H1 (cell line): ENCODE measurements at regions not wholly inside any gene's neighbourhood (a gene's known extent, or its start where the extent isn't known, plus 50 kb on each side); places are given as distances from the start of the nearest gene placed in this dataset.

Experiments used
- CTCF ChIA-PET: fragments of 300-600 bp; sonication (Branson Sonifier 250); formaldehyde crosslinking; loops from one replicate; lab custom pipeline; 2021; ENCODE audit not compliant: partially characterized antibody; lab: Charles Lee
- POLR2A ChIA-PET: fragments of 300-600 bp; sonication (Branson Sonifier 250); formaldehyde crosslinking; loops from one replicate; lab custom pipeline; 2021; ENCODE audit warnings: inconsistent platforms; ENCODE audit not compliant: partially characterized antibody; lab: Charles Lee
- DNase-seq, 2 experiments: peaks; one replicate each; pipeline versions ENCODE4 v3.0.0 to v3.0.0-alpha.2; 2010 to 2022; ENCODE audit warnings: low spot score in 2 of 2, low read depth in 1 of 2, mixed read lengths in 1 of 2
- FAIRE-seq: peaks from 2 replicates; lab custom pipeline; 2011; peaks lifted over from hg19 to GRCh38; lab: Jason Lieb, UNC
- H2AFZ ChIP-seq: 2 replicates; pipeline ENCODE4 v1.8.1; 2012; ENCODE audit warnings: low read length, inconsistent platforms
- H2AK5ac ChIP-seq: 2 replicates; pipeline ENCODE4 v1.6.1; 2013; ENCODE audit warnings: low read depth, low read length
- H2BK120ac ChIP-seq: replicated peaks from 2 replicates; pipeline ENCODE3; 2013; ENCODE audit warnings: low read depth, low read length, inconsistent platforms
- H2BK12ac ChIP-seq: 2 replicates; pipeline ENCODE4 v1.6.1; 2013; ENCODE audit warnings: low read depth, low read length
- H2BK15ac ChIP-seq: 2 replicates; pipeline ENCODE4 v1.6.1; 2013; ENCODE audit warnings: low read length
- H2BK20ac ChIP-seq: 2 replicates; pipeline ENCODE4 v1.6.1; 2013; ENCODE audit warnings: low read length
- H2BK5ac ChIP-seq: 2 replicates; pipeline ENCODE4 v1.6.1; 2013; ENCODE audit warnings: low read depth, low read length
- H3K14ac ChIP-seq: 2 replicates; pipeline ENCODE4 v1.6.1; 2013; ENCODE audit warnings: inconsistent platforms; ENCODE audit not compliant: insufficient read length
- H3K18ac ChIP-seq: 2 replicates; pipeline ENCODE4 v1.6.1; 2013; ENCODE audit warnings: low read length; ENCODE audit errors: extremely low read depth
- H3K23ac ChIP-seq: 2 replicates; pipeline ENCODE4 v1.6.1; 2013; ENCODE audit warnings: inconsistent platforms; ENCODE audit not compliant: insufficient read length
- H3K23me2 ChIP-seq: 2 replicates; pipeline ENCODE4 v1.6.1; 2013; ENCODE audit warnings: low read depth, low read length
- H3K27ac ChIP-seq: 2 replicates; pipeline ENCODE4 v1.6.1; 2011; ENCODE audit warnings: low read depth, low read length, inconsistent platforms
- H3K27me3 ChIP-seq, 4 experiments: replicated peaks in 1 of 4; 1 replicate in 1 of 4; 2 replicates in 3 of 4; pipeline versions ENCODE4 v1.6.1 to v1.8.1; 2011 to 2013; ENCODE audit warnings: low read length in 3 of 4, mild to moderate bottlenecking in 3 of 4, inconsistent platforms in 2 of 4, mixed read lengths in 2 of 4, moderate library complexity in 1 of 4; ENCODE audit not compliant: control insufficient read depth in 3 of 4, insufficient read depth in 3 of 4; ENCODE audit errors: extremely low read depth in 1 of 4
- H3K36me3 ChIP-seq, 4 experiments: 2 replicates each; pipeline versions ENCODE4 v1.6.1 to v1.8.1; 2011 to 2013; ENCODE audit warnings: mild to moderate bottlenecking in 4 of 4, low read length in 3 of 4, moderate library complexity in 2 of 4, control low read depth in 1 of 4, inconsistent platforms in 1 of 4; ENCODE audit not compliant: insufficient read depth in 4 of 4, control insufficient read depth in 2 of 4
- H3K4ac ChIP-seq: replicated peaks from 2 replicates; pipeline ENCODE3; 2013; ENCODE audit warnings: low read length, low read depth, mixed read lengths, inconsistent platforms; ENCODE audit not compliant: insufficient read length
- H3K4me1 ChIP-seq, 4 experiments: replicated peaks in 1 of 4; 1 replicate in 1 of 4; 2 replicates in 3 of 4; pipeline versions ENCODE4 v1.6.1 to v1.8.1; 2011 to 2013; ENCODE audit warnings: low read length in 3 of 4, inconsistent platforms in 2 of 4, mixed read lengths in 1 of 4; ENCODE audit not compliant: insufficient read depth in 4 of 4, control insufficient read depth in 3 of 4
- H3K4me2 ChIP-seq, 2 experiments: 2 replicates each; pipeline versions ENCODE4 v1.6.1 to v1.8.1; 2011 to 2013; ENCODE audit warnings: low read depth in 2 of 2, low read length in 2 of 2, control low read depth in 1 of 2, inconsistent platforms in 1 of 2, mild to moderate bottlenecking in 1 of 2; ENCODE audit not compliant: insufficient read depth in 1 of 2
- H3K4me3 ChIP-seq, 4 experiments: fragments of 200-600, 300-600 bp in 1 of 4; sonication (generic), shearing (Covaris generic), sonication (Bioruptor Twin) in 1 of 4; 2 replicates each; pipeline versions ENCODE4 v1.5.1 to v1.8.1; 2011 to 2016; ENCODE audit warnings: low read length in 4 of 4, low read depth in 3 of 4, control low read depth in 2 of 4, inconsistent platforms in 2 of 4, mild to moderate bottlenecking in 2 of 4, mixed read lengths in 1 of 4, moderate library complexity in 1 of 4; ENCODE audit not compliant: insufficient read depth in 2 of 4; ENCODE audit errors: extremely low read depth in 1 of 4
- H3K56ac ChIP-seq: replicated peaks from 2 replicates; pipeline ENCODE3; 2013; ENCODE audit warnings: low read depth, mild to moderate bottlenecking, mixed read lengths, low read length, inconsistent platforms; ENCODE audit not compliant: insufficient read length
- H3K79me1 ChIP-seq: 2 replicates; pipeline ENCODE4 v1.6.1; 2013; ENCODE audit warnings: low read depth, low read length, control low read depth
- H3K79me2 ChIP-seq, 2 experiments: 2 replicates each; pipeline versions ENCODE4 v1.6.1 to v1.8.1; 2012 to 2013; ENCODE audit warnings: low read length in 2 of 2, mild to moderate bottlenecking in 2 of 2, inconsistent platforms in 1 of 2; ENCODE audit not compliant: insufficient read depth in 2 of 2, control insufficient read depth in 1 of 2
- H3K9ac ChIP-seq, 4 experiments: replicated peaks in 1 of 4; 1 replicate in 1 of 4; 2 replicates in 3 of 4; pipeline versions ENCODE4 v1.6.1 to v1.8.1; 2011 to 2013; ENCODE audit warnings: low read depth in 3 of 4, low read length in 3 of 4, control low read depth in 2 of 4, mild to moderate bottlenecking in 2 of 4, moderate library complexity in 2 of 4, inconsistent platforms in 1 of 4; ENCODE audit errors: extremely low read depth in 1 of 4
- H3K9me3 ChIP-seq, 2 experiments: 2 replicates each; pipeline versions ENCODE4 v1.6.1 to v1.8.1; 2012 to 2013; ENCODE audit warnings: mild to moderate bottlenecking in 2 of 2, moderate library complexity in 2 of 2, control low read depth in 1 of 2, inconsistent platforms in 1 of 2, low read depth in 1 of 2, low read length in 1 of 2, mixed read lengths in 1 of 2; ENCODE audit not compliant: insufficient read depth in 2 of 2
- H4K20me1 ChIP-seq, 2 experiments: replicated peaks in 1 of 2; 2 replicates each; pipeline versions ENCODE3 to v1.8.1; 2011 to 2013; ENCODE audit warnings: inconsistent platforms in 2 of 2, low read length in 2 of 2, mild to moderate bottlenecking in 1 of 2; ENCODE audit not compliant: insufficient read depth in 2 of 2, control insufficient read depth in 1 of 2
- H4K5ac ChIP-seq: 2 replicates; pipeline ENCODE4 v1.6.1; 2013; ENCODE audit warnings: low read length, low read depth, mixed read lengths, inconsistent platforms; ENCODE audit not compliant: insufficient read length
- H4K8ac ChIP-seq: 2 replicates; pipeline ENCODE4 v1.8.0; 2013; ENCODE audit warnings: mild to moderate bottlenecking, moderate library complexity, low read length, inconsistent platforms; ENCODE audit not compliant: insufficient read depth; ENCODE audit errors: extremely low read depth
- H4K91ac ChIP-seq: replicated peaks from 2 replicates; pipeline ENCODE3; 2013; ENCODE audit warnings: low read length, mixed read lengths, inconsistent platforms; ENCODE audit not compliant: insufficient read length
- CHD2 ChIP-seq: IDR thresholded peaks from 2 replicates; pipeline ENCODE4 v1.6.1; 2012; ENCODE audit warnings: low read length, improper control_type of control experiment
- WGBS, 2 experiments: shearing (Covaris generic) in 1 of 2; methylation state at CpG; one replicate each; pipeline versions ENCODE4 v1.1.6 to v1.1.7; 2013 to 2015; ENCODE audit warnings: low lambda C conversion rate in 2 of 2, mixed read lengths in 2 of 2, inconsistent platforms in 1 of 2, low coverage in 1 of 2, missing lambda C conversion rate in 1 of 2; ENCODE audit not compliant: insufficient replicate concordance in 2 of 2, insufficient coverage in 1 of 2, insufficient read length in 1 of 2; ENCODE audit errors: extremely low coverage in 1 of 2, missing lambda C conversion rate in 1 of 2; 5-methylcytosine and 5-hydroxymethylcytosine counted together

DNA sequence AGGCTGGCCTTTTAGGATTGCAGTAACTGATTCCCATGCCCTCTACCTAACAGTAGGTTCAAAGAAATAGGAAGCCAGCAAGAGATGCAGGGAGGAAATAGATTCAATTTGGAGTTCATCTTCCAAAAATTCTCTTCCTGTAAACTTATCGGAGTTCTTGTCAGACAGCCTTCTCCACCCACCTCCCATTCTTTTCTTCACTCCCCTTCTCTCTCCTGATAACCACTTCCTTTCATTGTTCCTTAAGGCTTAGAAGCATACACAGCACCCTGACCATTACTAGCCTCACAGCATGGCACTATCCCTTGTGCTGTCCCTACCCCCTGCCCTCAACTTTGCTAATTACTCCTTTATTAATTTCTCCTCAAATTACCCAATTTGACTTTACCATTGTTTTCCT lies 130.4 kb upstream of the ADAMTS9 start:
- no peaks in the 10 kb centered on the region; the same call in 1 of the 2 replicates for H3K23me2 ChIP-seq

More for the DNA sequence above, 130.4 kb upstream of the ADAMTS9 start:
- no peak overlapping the region for H3K56ac ChIP-seq
- H4K91ac ChIP-seq: no peak overlapping the region
- no peak overlapping the region for H3K4ac ChIP-seq
- H2BK5ac ChIP-seq: no peak overlapping the region
- no peak overlapping the region for H2AK5ac ChIP-seq
- no peaks in the 10 kb centered on the region for H3K79me2 ChIP-seq
- DNase-seq (no peak), FAIRE-seq (no peak)
- POLR2A ChIA-PET: no interaction called here
- H2BK20ac ChIP-seq: no peak overlapping the region
- H3K36me3 ChIP-seq: no peaks in the 10 kb centered on the region
- no peaks in the 10 kb centered on the region for H3K9me3 ChIP-seq
- H2BK120ac ChIP-seq: no peak overlapping the region
- H4K20me1 ChIP-seq: no peaks in the 10 kb centered on the region
- H2AFZ ChIP-seq: no peak overlapping the region
- no peaks in the 10 kb centered on the region for H3K4me1 ChIP-seq
- H3K9ac ChIP-seq: no peak overlapping the region
- no peak overlapping the region for H4K8ac ChIP-seq
- H3K23ac ChIP-seq: no peak overlapping the region
- no peak for TF ChIP-seq CHD2
- WGBS, 2 experiments: 80% methylated on average over 1 of the region's 1 CpG; no CpG with 5 or more reads in 1 of the 2 experiments
- no peak overlapping the region for H3K18ac ChIP-seq
- no peaks in the 10 kb centered on the region for H3K79me1 ChIP-seq
- no peak overlapping the region for H3K4me2 ChIP-seq
- no peak overlapping the region for H4K5ac ChIP-seq
- CTCF ChIA-PET: no interaction called here
- H2BK12ac ChIP-seq: no peak overlapping the region
- H3K4me3 ChIP-seq: no peak overlapping the region
- no peak overlapping the region for H3K14ac ChIP-seq
- no peak overlapping the region for H2BK15ac ChIP-seq
- H3K27ac ChIP-seq: no peak overlapping the region
- H3K27me3 ChIP-seq: no peaks in the 10 kb centered on the region
